Neural cell (in vitro differentiated cells): ENCODE measurements at regions not wholly inside any gene's neighbourhood (a gene's known extent, or its start where the extent isn't known, plus 50 kb on each side); places are given as distances from the start of the nearest gene placed in this dataset.

Experiments
- POLR2AphosphoS5 ChIP-seq: IDR thresholded peaks from 2 replicates; pipeline ENCODE4 v1.6.1; 2012
- TF ChIP-seq, protein P1 (sequence below): IDR thresholded peaks from 2 replicates; pipeline ENCODE4 v1.6.1; 2012; ENCODE audit warnings: borderline replicate concordance

DNA sequence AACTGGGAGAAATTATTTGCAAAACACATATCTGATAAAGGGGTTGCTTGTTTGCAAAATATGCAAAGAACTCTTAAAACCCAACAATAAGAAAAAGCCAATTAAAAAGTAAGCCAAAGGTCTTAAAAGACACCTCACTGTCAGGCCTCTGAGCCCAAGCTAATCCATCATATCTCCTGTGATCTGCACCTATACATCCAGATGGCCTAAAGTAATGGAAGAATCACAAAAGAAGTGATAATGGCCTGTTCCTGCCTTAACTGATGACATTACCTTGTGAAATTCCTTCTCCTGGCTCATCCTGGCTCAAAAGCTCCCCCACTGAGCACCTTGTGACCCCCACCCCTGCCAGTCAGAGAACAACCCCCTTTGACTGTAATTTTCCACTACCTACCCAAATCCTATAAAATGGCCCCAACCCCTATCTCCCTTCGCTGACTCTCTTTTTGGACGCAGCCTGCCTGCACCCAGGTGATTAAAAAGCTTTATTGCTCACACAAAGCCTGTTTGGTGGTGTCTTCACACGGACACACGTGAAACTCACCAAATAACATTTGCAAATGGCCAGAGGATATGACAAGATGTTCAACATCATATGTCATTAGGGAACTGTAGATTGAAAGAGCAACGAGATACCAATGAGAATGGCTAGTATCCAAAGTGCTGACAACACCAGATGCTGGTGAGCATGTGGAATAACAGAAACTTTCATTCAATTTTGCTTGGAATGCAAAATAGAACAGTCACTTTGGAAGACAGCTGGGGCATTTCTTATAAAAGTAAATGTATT, 565.0 kb upstream of the ADGRB3 start:
- TF ChIP-seq, protein P1, sequence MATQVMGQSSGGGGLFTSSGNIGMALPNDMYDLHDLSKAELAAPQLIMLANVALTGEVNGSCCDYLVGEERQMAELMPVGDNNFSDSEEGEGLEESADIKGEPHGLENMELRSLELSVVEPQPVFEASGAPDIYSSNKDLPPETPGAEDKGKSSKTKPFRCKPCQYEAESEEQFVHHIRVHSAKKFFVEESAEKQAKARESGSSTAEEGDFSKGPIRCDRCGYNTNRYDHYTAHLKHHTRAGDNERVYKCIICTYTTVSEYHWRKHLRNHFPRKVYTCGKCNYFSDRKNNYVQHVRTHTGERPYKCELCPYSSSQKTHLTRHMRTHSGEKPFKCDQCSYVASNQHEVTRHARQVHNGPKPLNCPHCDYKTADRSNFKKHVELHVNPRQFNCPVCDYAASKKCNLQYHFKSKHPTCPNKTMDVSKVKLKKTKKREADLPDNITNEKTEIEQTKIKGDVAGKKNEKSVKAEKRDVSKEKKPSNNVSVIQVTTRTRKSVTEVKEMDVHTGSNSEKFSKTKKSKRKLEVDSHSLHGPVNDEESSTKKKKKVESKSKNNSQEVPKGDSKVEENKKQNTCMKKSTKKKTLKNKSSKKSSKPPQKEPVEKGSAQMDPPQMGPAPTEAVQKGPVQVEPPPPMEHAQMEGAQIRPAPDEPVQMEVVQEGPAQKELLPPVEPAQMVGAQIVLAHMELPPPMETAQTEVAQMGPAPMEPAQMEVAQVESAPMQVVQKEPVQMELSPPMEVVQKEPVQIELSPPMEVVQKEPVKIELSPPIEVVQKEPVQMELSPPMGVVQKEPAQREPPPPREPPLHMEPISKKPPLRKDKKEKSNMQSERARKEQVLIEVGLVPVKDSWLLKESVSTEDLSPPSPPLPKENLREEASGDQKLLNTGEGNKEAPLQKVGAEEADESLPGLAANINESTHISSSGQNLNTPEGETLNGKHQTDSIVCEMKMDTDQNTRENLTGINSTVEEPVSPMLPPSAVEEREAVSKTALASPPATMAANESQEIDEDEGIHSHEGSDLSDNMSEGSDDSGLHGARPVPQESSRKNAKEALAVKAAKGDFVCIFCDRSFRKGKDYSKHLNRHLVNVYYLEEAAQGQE: no peak
- TF ChIP-seq POLR2AphosphoS5: no peak
